ENCODE measurements at regions not wholly inside any gene's neighbourhood (a gene's known extent, or its start where the extent isn't known, plus 50 kb on each side); places are given as distances from the start of the nearest gene placed in this dataset.

DNA sequence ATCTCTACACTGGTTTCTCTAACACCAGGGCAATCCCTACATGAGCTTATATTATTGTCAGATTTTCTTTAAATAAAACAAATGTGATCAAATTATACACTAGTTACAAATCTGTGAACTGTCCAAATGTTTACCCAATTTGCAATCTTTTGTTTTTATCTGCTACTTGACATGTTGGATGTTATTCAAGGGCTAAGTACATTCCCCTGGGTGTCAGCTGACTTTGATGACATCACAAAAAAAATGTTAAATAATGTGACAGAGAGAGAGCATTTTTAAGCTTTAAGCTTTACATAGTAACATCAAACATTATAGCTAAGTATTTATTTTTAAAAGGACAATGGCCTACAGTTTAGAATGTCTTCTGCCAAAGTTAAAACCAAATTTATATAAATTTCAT is 431.3 kb upstream of the PKN2 start:
- TF ChIP-seq, protein P1, sequence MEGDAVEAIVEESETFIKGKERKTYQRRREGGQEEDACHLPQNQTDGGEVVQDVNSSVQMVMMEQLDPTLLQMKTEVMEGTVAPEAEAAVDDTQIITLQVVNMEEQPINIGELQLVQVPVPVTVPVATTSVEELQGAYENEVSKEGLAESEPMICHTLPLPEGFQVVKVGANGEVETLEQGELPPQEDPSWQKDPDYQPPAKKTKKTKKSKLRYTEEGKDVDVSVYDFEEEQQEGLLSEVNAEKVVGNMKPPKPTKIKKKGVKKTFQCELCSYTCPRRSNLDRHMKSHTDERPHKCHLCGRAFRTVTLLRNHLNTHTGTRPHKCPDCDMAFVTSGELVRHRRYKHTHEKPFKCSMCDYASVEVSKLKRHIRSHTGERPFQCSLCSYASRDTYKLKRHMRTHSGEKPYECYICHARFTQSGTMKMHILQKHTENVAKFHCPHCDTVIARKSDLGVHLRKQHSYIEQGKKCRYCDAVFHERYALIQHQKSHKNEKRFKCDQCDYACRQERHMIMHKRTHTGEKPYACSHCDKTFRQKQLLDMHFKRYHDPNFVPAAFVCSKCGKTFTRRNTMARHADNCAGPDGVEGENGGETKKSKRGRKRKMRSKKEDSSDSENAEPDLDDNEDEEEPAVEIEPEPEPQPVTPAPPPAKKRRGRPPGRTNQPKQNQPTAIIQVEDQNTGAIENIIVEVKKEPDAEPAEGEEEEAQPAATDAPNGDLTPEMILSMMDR (IDR thresholded peaks at IDR 0.05), result no peak
- TF ChIP-seq POLR2AphosphoS5 (IDR thresholded peaks at IDR 0.05), result no peak
- no peak for TF ChIP-seq EP300 (IDR thresholded peaks at IDR 0.05; ENCODE audit: low read depth)
- no peak for TF ChIP-seq POLR2A (IDR thresholded peaks at IDR 0.05)
